HG02588 (cell line): ENCODE measurements at regions not wholly inside any gene's neighbourhood (a gene's known extent, or its start where the extent isn't known, plus 50 kb on each side); places are given as distances from the start of the nearest gene placed in this dataset.
"Not testable (repeated sequence)": the region's sequence is repeated elsewhere in the genome, so short reads cannot be mapped to it uniquely, and the experiment has no call there.

Source experiments
- ATAC-seq: cut with Tn5 transposase; IDR thresholded peaks from one replicate; pipeline ENCODE4 v1.9.1; 2021; ENCODE audit warnings: mild to moderate bottlenecking, moderate library complexity; ENCODE audit not compliant: unreplicated experiment

DNA sequence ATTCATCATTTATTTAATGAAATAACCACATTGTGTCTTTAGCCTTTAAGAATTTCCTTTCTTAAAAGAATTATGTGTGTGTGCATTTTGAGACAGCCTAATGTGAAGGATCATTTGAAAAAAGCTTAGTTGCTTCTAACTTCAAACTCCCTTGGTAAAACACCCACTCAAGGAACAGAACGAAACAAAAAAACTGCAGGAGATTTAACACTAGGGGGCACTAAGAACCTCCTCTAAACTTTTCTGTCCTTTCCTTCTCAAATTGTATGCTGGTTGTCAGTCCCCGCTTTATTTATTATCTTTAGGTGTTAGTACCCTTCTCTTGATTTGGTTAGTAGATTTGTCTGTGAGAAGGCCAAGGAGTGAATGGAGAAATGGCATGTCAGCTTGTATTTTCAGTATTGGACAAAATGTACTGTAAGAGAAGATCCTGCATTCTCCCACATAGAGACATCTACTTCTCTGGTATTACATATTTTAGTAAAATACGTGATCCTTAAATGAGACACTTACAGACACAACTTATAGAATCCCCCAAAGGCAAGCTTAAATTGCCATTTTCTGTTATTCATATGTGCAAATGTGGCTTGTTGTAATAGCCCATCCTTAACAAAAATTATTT lies 229.7 kb downstream of the MRPS30 start:
- peak; percentile 74 for ATAC-seq

DNA sequence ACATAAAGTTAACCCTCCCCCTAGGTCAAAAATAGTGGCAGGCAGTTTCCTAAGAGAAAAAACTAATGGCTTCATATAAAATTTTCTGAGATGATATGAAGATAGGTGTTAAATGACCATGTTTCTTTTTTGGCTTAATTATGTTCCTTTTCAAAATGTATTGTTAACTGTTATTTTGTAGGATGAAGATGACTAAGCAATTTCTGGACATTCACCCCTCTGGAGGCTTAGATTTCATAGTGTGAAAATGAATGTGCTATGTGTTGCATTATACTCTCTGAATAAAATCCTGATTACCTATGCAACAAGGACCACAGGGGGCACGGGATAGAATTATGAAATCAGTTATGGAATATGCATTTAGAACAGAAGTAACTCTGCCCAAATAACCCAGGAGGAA lies 233.5 kb downstream of the MRPS30 start:
- no peak for ATAC-seq

- no peak for ATAC-seq
Observed at GRCh38 chr5:45057564-45057963, 248.8 kb downstream of the MRPS30 start.

DNA sequence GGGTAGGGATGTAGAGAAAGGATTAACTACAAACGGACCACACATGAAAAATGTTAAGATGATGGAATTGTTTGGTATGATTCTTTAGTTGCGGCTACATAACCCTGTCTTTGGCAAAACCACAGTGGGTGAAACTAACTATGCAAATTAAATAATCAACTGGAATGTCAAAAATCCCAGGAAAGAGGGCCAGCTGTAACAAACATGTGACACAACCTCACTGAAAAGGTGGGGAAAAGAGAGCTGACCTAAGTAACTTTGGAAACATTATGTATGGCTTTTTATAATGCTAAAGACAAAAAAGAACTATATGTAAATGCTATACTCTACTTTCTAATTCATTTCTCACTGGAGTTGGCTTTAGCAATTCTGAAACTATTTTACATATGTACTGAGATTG lies 252.0 kb downstream of the MRPS30 start:
- no peak for ATAC-seq

DNA sequence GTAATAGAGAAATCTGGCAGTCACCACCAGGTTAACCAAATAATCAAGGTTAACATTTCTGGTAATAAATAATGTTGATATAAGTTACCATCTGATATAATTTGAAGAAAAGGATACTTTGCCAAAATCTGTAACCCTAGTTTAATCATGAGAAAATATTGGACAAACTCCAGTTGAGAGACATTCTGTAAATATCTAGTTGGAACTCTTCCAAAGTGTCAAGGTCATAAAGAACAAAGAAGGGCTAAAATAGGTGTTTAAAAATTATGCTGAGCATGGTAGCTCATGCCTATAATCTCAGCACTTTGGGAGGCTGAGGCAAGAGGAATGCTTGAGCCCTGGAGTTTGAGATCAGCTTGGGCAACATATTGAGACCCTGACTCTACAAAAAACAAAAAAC lies 253.3 kb downstream of the MRPS30 start:
- ATAC-seq: no peak

DNA sequence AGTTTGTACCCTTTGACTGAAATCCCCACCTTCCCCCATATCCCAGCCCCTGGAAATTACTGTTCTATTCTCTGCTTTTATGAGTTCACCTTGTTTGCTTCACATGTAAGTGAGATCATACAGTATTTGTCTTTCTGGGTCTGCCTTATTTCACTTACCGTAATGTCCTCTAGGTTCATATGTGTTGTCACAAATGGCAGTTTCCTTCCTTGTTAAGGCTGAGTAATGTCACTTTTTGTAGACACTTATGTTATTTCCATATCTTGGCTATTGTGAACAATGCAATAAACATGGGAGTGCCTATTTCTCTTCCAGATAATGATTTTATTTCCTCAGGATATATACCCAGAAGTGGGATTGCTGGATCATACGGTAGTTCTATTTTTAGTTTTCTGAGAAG lies 272.3 kb downstream of the MRPS30 start:
- ATAC-seq: no peak

DNA sequence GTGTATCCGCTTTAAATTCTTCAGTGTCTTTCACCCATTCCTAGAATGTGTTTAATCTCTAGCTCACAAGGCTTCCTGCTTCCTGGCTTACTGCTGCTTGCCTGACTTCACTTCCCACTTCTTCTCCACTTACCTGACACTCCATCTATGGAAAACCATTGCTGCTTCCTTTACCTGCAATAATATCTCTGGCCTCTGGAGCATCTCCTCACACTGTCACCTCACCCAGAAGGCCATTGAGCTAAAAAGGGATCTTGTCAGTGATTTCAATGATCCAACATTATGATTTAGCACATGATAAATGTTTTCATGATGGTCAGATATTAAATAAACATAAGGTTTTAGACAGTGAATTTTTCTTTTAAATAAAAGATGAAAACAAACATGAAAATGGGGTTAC lies 281.1 kb downstream of the MRPS30 start:
- no peak for ATAC-seq

DNA sequence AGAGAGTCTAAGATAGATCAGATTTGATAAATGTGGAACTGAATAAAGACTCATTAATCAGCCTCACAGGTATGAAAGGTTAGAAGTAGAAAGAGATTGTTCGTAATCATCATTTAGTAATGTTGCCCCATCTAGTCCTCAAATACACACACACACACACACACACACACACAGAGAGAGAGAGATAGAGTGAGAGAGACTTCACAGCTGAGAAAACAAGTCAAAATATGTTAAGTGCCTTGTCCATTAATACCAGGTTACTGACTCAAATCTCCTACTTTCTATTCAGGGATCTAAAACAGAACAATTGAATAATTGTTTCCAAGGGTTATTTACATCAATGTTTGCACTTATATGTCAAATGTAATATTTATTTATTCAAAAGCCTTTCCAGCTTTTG lies 284.6 kb downstream of the MRPS30 start:
- ATAC-seq: no peak

DNA sequence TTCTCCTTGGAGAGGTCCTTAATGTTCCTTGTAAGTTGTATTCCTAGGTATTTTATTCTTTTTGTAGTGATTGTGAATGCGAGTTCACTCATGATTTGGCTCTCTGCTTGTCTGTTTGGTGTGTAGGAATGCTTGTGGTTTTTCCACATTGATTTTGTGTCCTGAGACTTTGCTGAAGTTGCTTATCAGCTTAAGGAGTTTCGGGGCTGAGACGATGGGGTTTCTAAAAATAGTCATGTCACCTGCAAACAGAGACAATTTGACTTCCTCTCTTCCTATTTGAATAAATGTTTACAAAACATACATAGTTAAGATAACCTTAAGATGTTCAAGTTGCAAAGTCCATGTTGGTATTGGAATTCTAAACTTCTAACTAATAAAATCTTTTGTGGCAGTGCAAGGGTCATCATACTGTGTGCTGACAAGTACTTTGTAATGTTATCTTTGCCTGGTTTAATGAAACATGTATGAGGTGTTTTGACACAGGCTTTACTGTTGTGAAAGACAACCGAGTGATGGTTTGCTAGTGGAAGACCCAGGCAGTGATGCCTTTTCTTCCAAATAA lies 286.2 kb downstream of the MRPS30 start:
- ATAC-seq: no peak

GRCh38 chr5:45098483-45098882 lies 289.7 kb downstream of the MRPS30 start:
- ATAC-seq: peak; percentile 66

- ATAC-seq: no peak
Observed at GRCh38 chr5:45101146-45101545, 292.4 kb downstream of the MRPS30 start.

DNA sequence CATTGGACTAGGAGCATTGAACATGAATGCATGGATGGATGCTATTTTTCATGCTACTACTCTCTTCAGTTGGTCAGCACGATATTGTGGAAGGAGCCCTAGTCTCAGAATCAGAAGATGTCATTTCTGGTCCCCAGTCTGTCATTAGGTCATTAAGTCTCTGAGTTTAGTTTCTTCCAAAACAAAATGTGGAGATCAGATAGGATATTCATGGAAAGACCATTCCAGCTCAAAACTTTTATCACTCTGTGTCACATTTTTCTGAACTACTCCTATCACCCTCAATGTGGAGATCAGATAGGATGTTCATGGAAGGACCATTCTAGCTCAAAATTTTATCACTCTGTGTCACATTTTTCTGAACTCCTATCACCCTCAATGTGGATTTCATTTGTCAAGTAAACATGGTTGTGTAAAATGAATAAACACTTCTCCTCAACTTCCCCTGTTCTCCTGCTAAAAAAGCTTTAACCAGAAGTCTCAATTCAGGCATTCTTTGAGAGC lies 296.8 kb downstream of the MRPS30 start:
- ATAC-seq: no peak

DNA sequence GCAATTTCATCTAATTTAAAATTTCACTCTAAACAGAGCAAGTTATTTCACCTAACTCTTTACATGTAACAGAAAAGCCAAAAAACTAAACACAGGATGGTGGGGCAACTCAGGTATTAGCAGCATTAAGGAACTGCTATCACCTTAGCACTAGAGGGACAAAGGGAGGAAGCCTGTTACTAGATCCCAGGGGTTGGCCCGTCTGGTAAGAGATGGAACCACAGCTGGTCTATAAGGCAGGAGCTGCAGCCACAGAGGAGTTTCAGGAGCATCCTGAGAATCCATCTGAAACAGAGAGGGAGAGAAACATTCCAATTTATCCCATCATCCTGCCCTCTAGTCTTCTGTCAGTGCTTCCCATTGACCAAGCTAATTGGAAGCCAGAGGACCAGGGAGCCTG lies 300.3 kb downstream of the MRPS30 start:
- ATAC-seq: no peak

- ATAC-seq: no peak
Observed at GRCh38 chr5:45109636-45110035, 300.9 kb downstream of the MRPS30 start.

DNA sequence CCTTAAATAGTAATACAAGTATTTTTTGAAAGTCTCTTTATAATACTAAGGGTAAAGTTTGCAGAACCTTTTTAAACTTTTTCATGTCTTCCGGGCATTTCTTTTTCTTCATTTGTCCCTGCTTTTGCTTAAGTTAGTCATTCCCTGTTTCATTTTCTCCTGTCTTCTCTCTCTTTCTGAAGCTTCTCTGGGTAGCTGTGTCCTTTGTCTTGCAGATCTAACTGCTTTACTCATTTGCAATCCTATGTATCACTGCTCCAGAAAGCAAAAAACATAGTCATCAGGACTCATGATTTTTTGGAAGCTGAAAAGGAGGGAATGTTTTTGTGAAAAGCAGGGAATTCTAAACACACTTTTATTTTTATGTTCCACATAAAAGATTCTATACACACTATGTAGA lies 301.7 kb downstream of the MRPS30 start:
- ATAC-seq: no peak

DNA sequence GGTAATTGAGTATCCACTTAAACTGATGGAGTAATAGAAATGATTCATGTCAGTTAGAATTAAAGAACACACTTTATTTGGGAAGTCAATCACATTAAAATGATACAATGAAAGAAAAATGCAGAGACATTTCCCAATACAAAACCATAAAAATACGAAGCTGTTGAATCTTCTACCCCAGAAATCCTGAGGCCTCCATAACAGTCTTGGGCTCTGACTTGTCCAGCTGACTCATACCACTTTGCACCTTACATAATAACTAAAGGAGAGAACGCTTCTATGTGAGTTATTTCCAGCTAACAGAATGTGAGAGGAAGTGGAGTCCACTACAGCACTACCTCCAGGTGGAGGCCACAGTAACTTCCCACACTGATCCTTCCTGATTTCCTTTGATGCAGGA lies 305.0 kb downstream of the MRPS30 start:
- no peak for ATAC-seq

DNA sequence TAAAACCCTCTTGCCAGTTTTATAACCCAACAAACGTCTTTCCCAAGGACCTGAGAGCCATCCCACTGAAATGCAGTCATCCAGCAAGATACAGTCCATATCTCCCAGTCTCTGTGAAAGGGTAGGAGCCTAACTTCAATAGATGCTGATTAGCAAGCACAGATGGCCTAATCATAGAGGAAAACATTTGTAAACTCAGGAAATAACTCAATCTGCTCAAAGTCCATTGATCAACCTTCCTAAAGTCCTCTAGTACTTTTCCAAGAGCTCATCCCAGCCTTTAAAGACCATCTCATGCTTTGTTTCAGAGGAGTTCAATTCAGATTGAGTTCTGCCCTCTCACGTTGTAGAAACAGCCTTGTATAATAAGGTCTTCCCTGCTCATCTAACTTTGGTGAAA lies 324.2 kb downstream of the MRPS30 start:
- ATAC-seq: no peak

DNA sequence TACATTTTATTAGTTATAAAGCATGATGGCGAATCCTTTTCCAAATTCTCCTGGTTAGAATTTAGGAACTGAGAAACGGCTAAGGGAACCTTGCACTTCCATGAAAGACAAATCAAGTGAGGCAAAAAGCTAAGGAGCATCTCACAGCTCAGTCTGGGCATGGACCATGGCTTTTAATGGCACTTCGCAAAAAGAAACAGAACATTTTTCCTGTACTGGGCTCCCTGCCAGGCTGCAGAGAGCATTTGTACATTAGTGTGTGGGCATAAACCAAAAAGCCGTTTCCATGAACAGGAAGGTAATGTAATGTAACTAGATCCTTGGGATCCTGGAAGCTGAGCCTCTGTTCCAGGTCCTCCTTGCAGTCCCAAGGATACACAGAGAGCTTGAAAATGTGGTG lies 354.2 kb downstream of the MRPS30 start:
- no peak for ATAC-seq

DNA sequence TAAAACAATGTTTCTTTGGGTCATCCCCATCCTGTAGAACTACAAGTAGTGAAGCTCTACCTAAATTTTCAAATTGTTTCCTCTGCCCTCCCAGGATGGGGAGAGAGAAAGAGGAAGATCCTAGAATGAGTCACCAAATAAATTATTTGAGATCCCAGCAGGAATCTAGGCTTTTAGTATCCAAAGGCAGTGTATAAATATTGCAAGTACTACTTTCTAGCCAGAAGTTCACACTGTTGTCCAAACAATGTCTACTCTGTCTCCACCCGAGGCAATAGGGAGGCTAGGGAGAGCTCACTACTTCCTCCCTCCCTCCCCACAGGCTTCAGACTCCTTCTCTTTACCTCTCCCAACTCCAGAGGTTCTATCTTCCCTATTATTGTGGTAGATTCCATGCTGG lies 362.8 kb downstream of the MRPS30 start:
- ATAC-seq: no peak

- ATAC-seq: not testable (repeated sequence)
Observed at GRCh38 chr5:45172634-45173033, 363.9 kb downstream of the MRPS30 start.

DNA sequence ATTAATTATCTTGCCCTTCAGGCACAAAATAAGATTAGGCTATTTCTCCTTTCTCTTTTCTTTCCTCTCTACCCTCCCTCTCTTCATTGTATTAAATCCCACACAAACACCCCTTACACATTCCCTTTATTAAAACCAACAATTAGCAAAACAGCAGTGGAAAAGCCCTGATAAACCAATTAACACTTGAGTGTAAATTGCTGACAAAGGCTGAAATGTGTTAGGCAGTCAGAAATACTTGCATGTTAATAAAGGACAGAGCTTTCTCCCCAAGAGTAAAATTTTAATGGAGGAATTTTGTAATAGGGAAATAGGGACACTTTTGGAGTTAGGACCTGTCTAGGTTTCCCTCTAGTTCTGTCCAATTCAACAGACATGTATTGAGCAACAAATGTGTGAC lies 370.9 kb downstream of the MRPS30 start:
- ATAC-seq: no peak

DNA sequence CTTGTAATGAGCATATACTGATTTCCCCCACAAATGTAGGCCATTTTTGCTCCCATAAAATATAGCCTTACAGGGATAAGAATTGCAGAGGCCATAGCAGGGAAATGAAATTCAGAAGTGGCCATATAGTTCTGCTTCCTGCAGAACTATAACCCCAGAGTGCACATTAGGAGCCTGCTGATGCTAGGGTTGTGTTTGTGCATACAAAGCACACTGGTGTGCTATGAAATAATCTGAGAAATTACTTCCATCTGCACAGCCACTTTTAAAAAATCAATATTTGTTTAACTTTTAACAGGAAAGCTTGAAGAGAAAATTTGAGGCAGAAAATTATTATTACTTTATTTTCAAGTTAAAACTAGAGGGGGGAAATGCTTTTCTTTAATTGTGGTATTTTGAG lies 380.3 kb downstream of the MRPS30 start:
- ATAC-seq: no peak

GRCh38 chr5:45189481-45189880 lies 380.7 kb downstream of the MRPS30 start:
- ATAC-seq: no peak
